HG03442 (cell line): ENCODE measurements at regions not wholly inside any gene's neighbourhood (a gene's known extent, or its start where the extent isn't known, plus 50 kb on each side); places are given as distances from the start of the nearest gene placed in this dataset.
"Not testable (repeated sequence)": the region's sequence is repeated elsewhere in the genome, so short reads cannot be mapped to it uniquely, and the experiment has no call there.

Experiments used
- ATAC-seq: cut with Tn5 transposase; IDR thresholded peaks from one replicate; pipeline ENCODE4 v1.9.1; 2021; ENCODE audit warnings: mild to moderate bottlenecking, moderate library complexity; ENCODE audit not compliant: unreplicated experiment

DNA sequence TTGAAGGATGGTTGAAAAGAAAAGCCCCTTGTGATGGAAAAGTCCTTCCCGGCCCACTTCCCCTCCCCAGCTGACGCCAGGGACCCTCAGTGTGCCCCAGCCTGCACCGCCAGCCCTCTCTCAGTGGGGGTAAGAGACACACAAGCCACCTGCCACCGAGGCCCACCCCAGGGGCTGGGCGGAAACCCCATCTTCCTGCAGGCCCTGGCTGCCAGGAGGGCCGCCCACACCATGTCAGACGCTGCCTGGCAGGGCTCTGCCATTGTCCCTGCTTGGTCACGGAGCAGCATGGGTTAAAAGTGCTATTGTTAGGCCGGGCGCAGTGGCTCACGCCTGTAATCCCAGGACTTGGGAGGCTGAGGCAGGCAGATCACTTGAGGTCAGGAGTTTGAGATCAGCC lies 142.0 kb upstream of the ZNF469 start:
- ATAC-seq: not testable (repeated sequence)

DNA sequence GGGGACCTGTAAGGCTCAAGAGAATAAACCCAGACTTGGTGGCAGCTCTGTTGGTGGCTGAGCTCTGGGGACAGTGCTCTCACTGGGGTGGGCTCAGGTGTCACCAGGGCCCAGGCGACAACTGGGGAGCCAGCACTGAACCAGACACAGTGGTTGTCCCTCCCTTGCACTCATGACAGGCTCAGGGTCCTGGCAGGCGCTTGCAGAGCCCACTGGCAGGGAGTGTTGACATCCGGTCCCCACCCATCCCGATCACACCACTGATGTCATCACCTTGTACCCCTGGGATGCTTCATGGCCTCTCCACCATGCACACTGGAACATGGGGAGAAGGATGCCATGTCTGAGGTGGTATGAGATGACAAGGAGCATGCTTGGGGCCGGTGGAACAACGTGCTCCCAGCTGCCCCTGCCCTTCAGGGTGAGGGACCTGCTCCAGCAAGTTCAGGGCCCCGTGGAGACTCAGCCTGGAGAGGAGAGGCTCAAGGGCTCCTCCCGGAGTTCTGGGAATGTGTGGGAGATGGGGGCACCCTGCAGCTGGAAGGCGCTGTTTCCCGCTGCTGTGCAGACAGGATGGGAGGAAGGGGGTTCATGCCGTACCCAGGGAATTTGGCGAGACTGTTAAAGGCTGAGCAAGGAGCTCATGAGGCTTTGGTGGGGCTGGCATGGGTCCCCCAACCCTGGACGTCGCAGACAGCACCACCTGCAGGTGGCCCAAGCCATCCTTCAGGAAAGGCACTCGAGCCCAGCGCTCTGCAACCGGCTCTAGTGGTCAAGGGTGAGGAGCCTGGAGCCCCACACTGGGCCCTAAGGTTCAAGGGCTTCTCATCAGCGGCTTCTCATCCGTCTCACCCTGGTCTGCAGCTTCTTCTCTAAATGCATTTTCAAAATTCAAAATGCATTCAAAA lies 141.1 kb upstream of the ZNF469 start:
- ATAC-seq: not testable (repeated sequence)

DNA sequence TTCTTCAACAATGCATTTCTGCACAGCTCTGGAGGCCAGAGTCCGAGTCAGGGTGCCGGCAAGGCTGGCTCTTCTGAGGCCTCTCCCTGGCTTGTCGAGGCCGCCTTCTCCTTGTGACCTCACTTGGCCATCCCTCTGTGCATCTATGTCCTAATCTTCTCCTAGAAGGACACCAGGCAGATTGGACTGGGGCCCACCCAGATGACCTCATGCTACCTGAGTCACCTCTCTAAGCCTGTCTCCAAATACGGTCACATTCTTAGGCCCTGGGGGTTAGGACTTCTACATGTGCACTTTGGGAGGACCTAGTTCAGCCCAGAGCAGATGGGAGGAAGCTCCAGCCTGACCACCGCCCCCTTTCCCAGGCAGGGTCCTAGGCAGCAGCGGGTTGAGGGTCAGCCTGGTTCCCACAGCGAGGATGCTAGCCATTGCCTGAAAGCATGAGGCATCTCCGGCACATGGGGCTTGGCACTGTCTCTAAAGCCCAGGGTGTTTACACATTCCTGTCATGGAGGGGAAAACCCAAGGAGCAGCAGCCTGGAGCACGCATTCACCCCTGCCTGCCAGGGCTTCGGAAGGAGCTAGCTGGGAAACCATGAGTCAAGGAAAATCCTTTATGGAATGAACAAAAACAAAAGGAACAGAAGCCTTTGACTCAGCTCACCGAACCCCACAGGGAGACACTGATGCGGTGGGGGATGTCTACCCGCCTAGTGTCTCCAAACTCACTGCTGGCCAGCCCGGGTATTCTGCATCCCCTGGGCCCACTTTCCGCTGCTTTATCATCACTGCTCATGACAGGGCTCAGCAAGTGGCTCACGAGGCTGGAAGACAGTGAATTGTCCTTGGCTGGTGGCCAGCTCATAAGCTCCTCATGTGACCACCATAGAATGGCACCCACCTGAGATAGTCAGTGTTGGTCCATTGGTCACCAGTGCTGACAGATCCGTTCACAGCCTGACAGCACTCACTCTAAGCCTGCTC lies 140.2 kb upstream of the ZNF469 start:
- ATAC-seq: not testable (repeated sequence)

DNA sequence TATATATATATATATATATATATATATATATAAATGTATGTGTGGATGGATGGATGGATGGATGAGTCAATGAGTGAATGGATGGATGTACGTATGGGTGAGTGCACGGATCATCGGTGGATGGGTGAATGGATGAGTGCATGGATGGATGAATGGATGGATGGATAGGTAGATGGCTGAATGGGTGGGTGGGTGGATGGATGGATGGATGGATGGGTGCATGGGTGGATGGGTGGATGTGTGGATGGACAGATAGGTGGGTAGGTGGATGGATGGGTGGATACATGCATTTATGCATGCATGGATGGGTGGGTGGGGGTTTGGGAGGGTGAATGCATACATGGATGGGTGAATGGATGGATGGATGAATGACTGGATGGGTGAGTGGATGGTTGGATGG lies 138.8 kb upstream of the ZNF469 start:
- not testable (repeated sequence) for ATAC-seq

- not testable (repeated sequence) for ATAC-seq
These were observed 137.3 kb upstream of the ZNF469 start for GRCh38 chr16:88245241-88246081.

DNA sequence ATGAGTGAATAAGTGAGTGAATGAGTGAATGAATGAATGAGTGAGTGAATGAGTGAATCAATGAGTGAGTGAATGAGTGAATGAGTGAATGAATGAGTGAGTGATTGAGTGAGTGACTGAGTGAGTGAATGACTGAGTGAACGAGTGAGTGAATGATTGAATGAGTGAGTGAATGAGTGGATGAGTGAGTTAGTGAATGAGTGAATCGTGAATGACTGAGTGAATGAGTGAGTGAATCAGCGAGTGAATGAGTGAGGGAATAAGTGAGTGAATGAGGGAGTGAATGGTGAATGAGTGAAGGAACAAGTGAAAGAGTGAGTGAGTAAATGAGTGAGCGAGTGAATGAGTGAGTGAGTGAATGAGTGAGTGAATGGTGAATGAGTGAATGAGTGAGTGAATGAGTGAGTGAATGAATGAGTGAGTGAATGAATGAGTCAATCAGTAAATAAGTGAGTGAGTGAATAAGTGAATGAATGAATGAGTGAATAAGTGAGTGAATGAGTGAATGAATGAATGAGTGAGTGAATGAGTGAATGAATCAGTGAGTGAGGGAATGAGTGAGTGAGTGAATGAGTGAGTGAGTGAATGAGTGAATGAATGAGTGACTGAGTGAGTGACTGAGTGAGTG lies 135.7 kb upstream of the ZNF469 start:
- ATAC-seq: not testable (repeated sequence)

- ATAC-seq: not testable (repeated sequence)
These were observed 135.2 kb upstream of the ZNF469 start for GRCh38 chr16:88247583-88247966.

- ATAC-seq: not testable (repeated sequence)
These were observed 134.0 kb upstream of the ZNF469 start for GRCh38 chr16:88248761-88249160.

DNA sequence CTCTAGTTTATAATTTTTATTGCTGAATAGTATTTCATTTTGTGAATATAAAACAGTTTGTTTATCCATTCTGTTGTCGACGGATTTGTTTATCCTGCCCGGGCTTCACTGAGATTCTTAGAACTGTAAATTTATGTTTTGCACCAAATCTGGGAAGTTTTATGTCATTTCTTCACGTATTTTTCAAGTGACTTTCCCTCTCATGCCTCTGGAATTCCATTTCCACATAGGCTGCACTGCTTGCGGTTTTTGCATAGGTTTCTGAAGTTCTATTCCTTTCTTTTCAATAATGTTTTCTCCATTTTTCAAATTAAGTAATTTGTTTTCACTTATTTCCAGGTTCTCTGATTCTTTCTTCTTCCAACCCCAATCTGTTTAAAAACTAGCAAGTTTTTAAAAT lies 132.4 kb upstream of the ZNF469 start:
- ATAC-seq: not testable (repeated sequence)

- ATAC-seq: not testable (repeated sequence)
These were observed 130.5 kb upstream of the ZNF469 start for GRCh38 chr16:88252057-88252794.

DNA sequence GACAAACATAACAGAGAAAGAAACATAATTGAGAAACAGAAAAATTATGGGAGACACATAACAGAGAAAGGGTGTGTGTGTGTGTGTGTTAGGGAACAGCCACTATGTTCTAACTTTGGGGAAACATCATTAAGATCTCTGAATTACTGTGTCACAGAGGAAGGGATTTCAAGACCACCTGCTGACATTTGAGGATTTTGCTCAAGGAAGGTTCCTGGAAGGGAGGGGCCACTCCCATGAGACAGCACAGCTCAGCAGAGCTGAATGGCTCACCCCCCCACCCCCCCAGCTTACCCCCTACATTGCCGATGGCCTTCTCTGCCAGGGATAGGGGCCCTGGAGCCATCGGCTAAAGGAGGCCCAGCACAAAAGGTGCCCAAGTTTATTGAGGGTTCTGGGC lies 124.6 kb upstream of the ZNF469 start:
- ATAC-seq: not testable (repeated sequence)

DNA sequence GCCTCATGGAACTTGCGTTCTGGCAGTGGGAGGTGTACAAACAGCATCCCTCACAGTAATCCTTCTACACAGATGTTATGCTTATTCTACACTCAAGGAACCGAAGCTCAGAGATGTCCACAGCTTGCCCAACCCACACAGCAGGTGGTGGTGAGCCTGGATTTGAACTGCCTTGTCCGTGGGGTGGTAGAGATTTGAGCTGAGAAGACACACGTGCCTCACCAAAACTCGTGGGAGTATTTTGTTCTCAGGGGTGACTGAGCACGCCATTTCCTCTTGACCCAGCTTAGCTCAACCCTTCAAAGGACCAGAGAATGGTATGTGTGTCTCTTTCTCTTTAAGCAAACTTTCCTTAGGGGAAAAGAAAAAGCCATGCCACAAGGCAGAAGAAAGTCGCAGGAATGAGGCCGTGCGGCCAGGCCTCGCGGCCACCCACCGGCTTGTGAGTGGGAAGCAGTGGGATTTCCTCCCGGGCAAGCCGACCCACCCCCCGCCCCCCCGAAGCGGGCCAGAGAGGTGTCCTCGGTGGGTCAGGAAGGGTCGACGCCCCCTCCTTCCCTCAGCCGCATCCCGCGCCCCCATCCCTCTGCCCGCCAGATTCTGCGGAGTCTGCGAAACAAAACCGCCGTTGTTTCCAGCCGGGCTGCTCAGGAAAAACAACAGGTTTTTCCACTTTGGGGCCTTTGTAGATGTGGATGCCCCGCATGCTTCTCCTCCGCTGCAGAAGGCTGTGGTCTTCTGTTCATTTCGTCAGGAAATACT lies 123.8 kb upstream of the ZNF469 start:
- not testable (repeated sequence) for ATAC-seq

GRCh38 chr16:88259538-88259937 lies 123.2 kb upstream of the ZNF469 start:
- ATAC-seq: not testable (repeated sequence)

GRCh38 chr16:88260146-88260545 lies 122.6 kb upstream of the ZNF469 start:
- ATAC-seq: not testable (repeated sequence)

DNA sequence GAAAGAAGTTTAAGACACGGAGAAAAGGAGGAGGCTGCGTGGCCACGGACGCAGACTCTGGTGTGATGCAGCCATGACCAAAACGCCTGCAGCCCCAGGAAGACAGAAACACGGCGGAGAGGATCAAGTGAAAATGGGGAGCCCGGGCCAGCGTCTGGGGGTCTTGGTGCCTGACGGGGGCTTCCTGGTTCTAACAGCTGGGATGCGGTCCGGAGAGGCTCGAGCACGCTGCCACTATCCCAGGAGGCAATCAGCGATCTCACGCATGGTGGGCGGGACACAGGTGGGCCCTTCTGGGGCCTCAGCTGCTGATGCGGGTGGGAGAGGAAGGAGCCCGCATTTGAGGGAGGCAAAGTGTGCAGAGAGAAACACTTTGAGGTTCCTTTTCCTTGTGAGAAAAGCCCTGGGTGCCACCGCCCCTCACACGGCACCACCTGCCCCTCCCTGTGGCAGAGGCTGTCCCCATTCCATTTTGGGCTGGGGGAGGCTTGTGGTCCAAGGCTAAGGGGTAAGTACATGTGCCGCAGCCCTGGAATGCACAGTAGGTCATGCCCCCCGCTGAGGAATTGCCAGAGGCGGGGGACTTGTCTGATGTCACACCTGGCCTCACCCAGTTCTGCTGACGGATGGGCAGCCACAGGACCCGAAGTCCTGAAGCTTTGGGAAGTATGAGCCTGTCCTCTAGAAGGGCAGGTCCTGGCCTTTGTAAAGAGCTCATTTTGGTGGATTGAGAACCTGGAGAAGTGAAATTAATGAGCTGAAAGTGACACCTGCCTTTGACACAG lies 121.7 kb upstream of the ZNF469 start:
- not testable (repeated sequence) for ATAC-seq

DNA sequence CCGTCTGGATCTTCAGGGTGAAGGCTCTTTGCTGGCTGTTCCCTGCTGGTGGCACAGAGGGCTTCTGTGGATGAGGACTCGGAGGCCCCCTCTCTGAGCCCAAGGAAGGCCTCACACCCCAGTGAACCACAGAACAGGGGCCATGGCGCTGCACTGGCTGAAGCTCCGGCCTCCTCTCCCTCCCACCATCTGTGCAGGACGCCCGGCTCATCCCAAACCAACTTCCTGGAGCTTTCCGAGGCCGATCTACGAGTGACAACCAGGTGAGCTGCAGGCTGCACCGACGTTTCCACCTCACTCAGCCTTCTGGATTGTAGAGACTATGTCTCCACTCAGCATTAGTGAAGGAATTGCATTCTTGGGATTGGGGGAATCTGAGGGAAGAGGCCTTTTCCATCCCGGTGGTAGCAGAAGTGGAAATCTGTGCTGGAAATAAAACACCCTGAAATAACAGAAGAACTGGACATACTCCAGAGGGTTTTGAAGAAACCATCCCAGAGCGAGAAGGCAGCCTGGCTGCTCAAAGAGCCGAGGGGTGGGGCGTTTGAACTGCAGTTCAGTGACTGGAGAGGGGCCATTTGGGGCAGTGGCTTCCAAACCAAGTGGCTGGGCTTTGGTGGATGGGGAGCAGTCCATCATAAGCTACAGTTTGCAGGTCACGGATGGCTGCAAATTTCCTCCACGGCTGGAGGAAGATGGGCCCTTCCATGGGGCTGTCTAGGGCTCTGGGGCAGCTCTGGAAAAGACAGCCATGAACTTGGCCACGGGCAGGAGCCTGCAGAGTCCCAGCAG lies 120.7 kb upstream of the ZNF469 start:
- ATAC-seq: not testable (repeated sequence)
